SU-DHL-6 (cell line): ENCODE measurements at regions not wholly inside any gene's neighbourhood (a gene's known extent, or its start where the extent isn't known, plus 50 kb on each side); places are given as distances from the start of the nearest gene placed in this dataset.
"Not testable (repeated sequence)": the region's sequence is repeated elsewhere in the genome, so short reads cannot be mapped to it uniquely, and the experiment has no call there.

Experiments used
- H2AFZ ChIP-seq: fragments of 200-600 bp; sonication (generic); 2 replicates; pipeline ENCODE4 v1.6.1; 2014; ENCODE audit warnings: low read depth, mild to moderate bottlenecking, moderate library complexity, mixed read lengths, antibody characterized with exemption, low read length; ENCODE audit not compliant: severe bottlenecking
- H3F3A ChIP-seq: fragments of 200-600 bp; shearing (Covaris generic); 2 replicates; pipeline ENCODE4 v1.6.0; 2016; ENCODE audit warnings: antibody characterized with exemption, mild to moderate bottlenecking; ENCODE audit not compliant: insufficient read depth
- H3K27ac ChIP-seq: fragments of 200-600 bp; sonication (generic); 2 replicates; pipeline ENCODE4 v1.5.1; 2016; ENCODE audit warnings: low read depth, mild to moderate bottlenecking, low read length, moderate library complexity, mixed read lengths
- H3K27me3 ChIP-seq: fragments of 200-600 bp; sonication (generic), shearing (Covaris generic); 2 replicates; pipeline ENCODE4 v1.6.0; 2014; ENCODE audit warnings: mild to moderate bottlenecking, low read length
- H3K36me3 ChIP-seq: fragments of 200-600 bp; sonication (generic); 2 replicates; pipeline ENCODE4 v1.6.1; 2014; ENCODE audit warnings: mild to moderate bottlenecking, low read length, mixed read lengths
- H3K4me2 ChIP-seq: fragments of 300-600, 200-600 bp; shearing (Covaris generic), sonication (generic); 2 replicates; pipeline ENCODE4 v1.6.0; 2014; ENCODE audit warnings: low read length, low read depth, mild to moderate bottlenecking; ENCODE audit not compliant: poor library complexity, severe bottlenecking
- H3K4me3 ChIP-seq: fragments of 200-600 bp; sonication (generic); 2 replicates; pipeline ENCODE4 v1.5.1; 2014; ENCODE audit warnings: antibody characterized with exemption, low read length, mild to moderate bottlenecking, mixed read lengths; ENCODE audit not compliant: insufficient read depth, poor library complexity, severe bottlenecking
- H3K79me2 ChIP-seq: fragments of 200-600 bp; sonication (generic); 2 replicates; pipeline ENCODE4 v1.6.1; 2014; ENCODE audit warnings: mild to moderate bottlenecking, low read length, moderate library complexity; ENCODE audit not compliant: insufficient read depth
- H3K9ac ChIP-seq: fragments of 200-600 bp; sonication (generic); 2 replicates; pipeline ENCODE4 v1.7.0; 2014; ENCODE audit warnings: mild to moderate bottlenecking, low read length
- H3K9me2 ChIP-seq: fragments of 200-600 bp; sonication (generic); replicated peaks from 2 replicates; pipeline ENCODE4 v1.6.1; 2014; ENCODE audit warnings: low read length; ENCODE audit not compliant: insufficient read depth
- H3K9me3 ChIP-seq: fragments of 200-600 bp; sonication (generic); 2 replicates; pipeline ENCODE4 v1.6.1; 2014; ENCODE audit warnings: low read length, mixed read lengths; ENCODE audit not compliant: insufficient read depth
- H4K20me1 ChIP-seq: fragments of 200-600 bp; sonication (generic); 2 replicates; pipeline ENCODE4 v1.6.1; 2014; ENCODE audit warnings: low read depth, mild to moderate bottlenecking, antibody characterized with exemption, low read length, moderate library complexity, mixed read lengths
- CTCF ChIP-seq: fragments of 200-600 bp; sonication (generic); IDR thresholded peaks from one replicate; pipeline ENCODE4 v1.5.1; 2017; ENCODE audit warnings: antibody characterized with exemption, mild to moderate bottlenecking, low read length, moderate library complexity; ENCODE audit not compliant: insufficient read depth, poor library complexity, severe bottlenecking

DNA sequence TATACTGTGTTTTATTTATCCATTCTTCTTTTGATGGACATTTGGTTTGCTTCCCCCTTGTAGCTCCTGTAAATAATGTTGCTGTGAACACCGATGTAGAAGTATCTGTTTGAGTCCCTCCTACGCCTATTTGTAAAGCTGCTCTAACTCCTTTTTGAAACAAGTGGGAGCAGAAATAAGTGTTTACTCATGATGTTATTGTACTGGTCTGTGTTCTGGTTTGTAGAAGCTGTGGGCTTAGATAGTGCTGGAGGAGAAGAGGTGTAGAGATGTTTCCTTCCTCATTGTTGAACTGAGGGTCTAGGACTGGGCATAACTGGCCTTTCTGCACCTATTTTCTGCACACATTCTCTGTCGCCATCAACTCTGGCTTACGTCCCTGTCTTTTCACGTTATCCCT, 78.8 kb upstream of the AGTPBP1 start:
- not testable (repeated sequence) for H3K4me3 ChIP-seq, H3K4me2 ChIP-seq, H3F3A ChIP-seq, H3K27me3 ChIP-seq, H4K20me1 ChIP-seq, H3K36me3 ChIP-seq, H3K9me3 ChIP-seq, H3K27ac ChIP-seq, H3K9ac ChIP-seq, H3K9me2 ChIP-seq, H3K79me2 ChIP-seq, H2AFZ ChIP-seq

GRCh38 chr9:85824949-85825348, 83.2 kb upstream of the AGTPBP1 start:
- TF ChIP-seq CTCF, result peak; percentile 12
- not testable (repeated sequence) for H2AFZ ChIP-seq, H3K9me2 ChIP-seq, H3K9ac ChIP-seq, H3K79me2 ChIP-seq, H3K4me2 ChIP-seq, H3K27me3 ChIP-seq, H3K27ac ChIP-seq, H3K36me3 ChIP-seq, H3K4me3 ChIP-seq, H3F3A ChIP-seq, H3K9me3 ChIP-seq, H4K20me1 ChIP-seq

GRCh38 chr9:85834591-85834990, 92.8 kb upstream of the AGTPBP1 start:
- not testable (repeated sequence) for H3F3A ChIP-seq, H3K9me2 ChIP-seq, H2AFZ ChIP-seq, H3K9ac ChIP-seq, H3K79me2 ChIP-seq, H4K20me1 ChIP-seq, H3K36me3 ChIP-seq, H3K4me2 ChIP-seq, H3K4me3 ChIP-seq, H3K27ac ChIP-seq, H3K27me3 ChIP-seq, H3K9me3 ChIP-seq

DNA sequence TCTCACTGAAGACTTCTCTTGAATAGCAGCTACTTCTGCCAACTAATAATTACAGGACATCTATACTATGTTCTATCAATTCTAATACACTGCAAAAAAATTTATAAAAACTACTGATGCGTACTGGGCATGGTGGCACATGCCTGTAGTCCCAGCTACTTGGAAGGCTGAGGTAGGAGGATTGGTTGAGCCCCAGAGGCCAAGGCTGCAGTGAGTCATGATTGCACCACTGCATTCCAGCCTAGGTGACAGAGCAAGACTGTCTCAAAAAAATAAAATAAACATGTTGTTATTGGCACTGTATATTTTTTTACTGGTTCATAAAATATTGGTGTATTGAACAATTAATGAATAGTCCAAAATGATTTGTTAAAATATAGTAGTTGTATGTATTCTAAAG, 97.0 kb upstream of the NAA35 start:
- not testable (repeated sequence) for H3K9me3 ChIP-seq, H3K79me2 ChIP-seq, H3K36me3 ChIP-seq, H3K9me2 ChIP-seq, H3K27me3 ChIP-seq, H3K9ac ChIP-seq, H4K20me1 ChIP-seq, H3K4me3 ChIP-seq, H3K27ac ChIP-seq, H2AFZ ChIP-seq, H3F3A ChIP-seq, H3K4me2 ChIP-seq

DNA sequence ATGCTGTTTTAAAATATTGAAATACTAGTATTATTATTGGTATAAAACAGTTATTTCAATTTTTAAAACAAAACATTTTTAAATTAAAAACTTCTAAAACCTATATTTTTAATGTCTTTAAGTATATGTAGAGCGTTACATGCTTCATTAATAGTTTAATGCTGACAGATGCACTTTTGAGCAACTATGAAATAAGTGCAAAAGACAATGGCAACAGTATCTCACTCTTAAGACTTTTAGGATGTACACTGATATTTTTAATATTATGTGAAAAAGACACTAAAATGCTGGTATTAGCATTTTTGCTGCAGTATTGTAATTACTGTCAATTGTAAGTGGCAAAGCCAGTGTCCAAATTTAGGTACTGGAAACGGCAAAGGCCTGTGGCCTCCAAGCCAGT, 93.2 kb upstream of the NAA35 start:
- not testable (repeated sequence) for H3K9me3 ChIP-seq, H3K79me2 ChIP-seq, H3K4me3 ChIP-seq, H3F3A ChIP-seq, H4K20me1 ChIP-seq, H3K9ac ChIP-seq, H3K9me2 ChIP-seq, H3K27ac ChIP-seq, H2AFZ ChIP-seq, H3K27me3 ChIP-seq, H3K36me3 ChIP-seq, H3K4me2 ChIP-seq
